GM19025 (cell line): ENCODE measurements at regions not wholly inside any gene's neighbourhood (a gene's known extent, or its start where the extent isn't known, plus 50 kb on each side); places are given as distances from the start of the nearest gene placed in this dataset.

Experiments
- ATAC-seq: cut with Tn5 transposase; IDR thresholded peaks from one replicate; pipeline ENCODE4 v1.9.1; 2021; ENCODE audit warnings: mild to moderate bottlenecking, low read depth, moderate library complexity; ENCODE audit not compliant: unreplicated experiment

DNA sequence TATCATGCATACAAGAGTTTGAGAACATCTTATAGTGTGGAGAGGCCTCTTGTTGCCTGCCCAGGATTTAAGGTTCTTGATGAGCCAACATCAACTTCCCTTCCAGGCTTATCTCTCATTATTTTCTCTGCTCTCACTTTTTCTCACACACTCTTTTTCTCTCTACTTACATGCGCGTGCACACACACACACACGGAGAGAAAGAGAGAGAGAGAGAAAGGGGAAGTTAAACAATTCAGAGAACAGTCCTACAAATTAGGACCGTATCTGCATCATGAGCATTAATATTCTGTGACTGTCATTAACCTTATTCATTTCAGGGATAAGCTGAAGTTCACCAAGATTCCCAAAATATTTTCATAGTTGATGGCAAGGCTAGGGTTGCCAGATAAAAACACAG is 269.0 kb downstream of the ZNF621 start:
- ATAC-seq = no peak

DNA sequence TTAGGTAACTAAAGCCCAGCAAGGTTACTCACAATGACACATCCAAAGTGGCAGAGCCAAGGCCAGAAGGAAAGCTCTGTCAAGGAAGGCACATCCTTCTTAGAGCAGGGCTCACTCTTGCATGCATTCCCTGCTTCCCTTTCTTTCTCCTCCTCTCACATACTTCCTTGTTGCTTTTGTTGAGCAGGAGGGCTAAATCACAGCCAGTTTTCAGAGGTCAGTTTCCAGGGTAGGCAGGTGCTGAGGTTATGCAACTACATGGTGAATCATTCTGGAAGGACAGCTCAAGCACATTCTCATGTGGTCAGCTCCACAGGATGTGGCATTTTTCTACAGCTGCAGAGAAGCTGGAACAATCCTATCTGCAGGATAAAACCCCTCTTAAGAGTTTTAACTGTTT is 275.6 kb downstream of the ZNF621 start:
- no peak for ATAC-seq

DNA sequence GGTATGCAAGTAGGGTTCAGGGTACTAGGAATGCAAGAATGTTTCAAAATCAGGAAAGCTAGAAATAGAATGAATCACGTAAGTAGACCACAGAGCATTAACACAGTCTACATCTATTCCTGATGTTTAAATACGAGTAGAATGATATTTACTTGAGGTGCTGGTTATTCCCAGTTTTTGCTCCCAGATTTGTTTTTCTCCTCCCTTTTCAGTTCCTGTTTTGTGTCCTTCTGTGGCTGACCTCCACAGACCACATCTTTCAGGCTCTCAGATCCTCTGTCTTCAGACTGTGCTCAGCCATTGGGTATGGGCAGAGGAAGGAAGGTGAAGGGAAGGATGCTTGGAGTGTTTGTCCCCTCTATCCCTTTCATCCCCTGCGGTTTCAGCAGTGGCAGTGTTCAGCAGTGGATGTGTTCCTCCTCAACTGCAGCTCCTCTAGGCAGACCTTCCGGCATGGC is 276.6 kb downstream of the ZNF621 start:
- ATAC-seq = no peak

GRCh38 chr3:40803311-40803710 is 278.6 kb downstream of the ZNF621 start:
- no peak for ATAC-seq

DNA sequence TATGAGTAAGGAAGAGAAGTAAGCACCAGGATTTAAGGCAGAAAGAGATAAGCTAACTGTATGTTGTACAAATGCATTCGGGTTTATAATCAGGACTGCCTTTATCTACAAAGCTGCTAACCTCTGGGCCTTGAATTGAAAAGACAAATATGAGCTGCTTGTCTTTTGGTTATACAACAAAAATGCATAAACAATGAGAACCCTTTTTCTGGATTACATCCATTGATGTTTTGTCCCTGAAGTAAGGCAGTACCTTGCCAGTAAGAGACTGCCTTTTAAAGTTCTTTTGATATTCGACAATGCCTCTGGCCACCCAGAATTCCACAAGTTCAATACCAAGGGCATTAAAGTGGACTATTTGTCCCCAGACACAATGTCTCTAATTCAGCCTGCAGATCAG is 280.7 kb downstream of the ZNF621 start:
- no peak for ATAC-seq

GRCh38 chr3:40810813-40811212 is 286.1 kb downstream of the ZNF621 start:
- no peak for ATAC-seq

- ATAC-seq = no peak
Observed at GRCh38 chr3:40817017-40817416, 292.3 kb downstream of the ZNF621 start.

DNA sequence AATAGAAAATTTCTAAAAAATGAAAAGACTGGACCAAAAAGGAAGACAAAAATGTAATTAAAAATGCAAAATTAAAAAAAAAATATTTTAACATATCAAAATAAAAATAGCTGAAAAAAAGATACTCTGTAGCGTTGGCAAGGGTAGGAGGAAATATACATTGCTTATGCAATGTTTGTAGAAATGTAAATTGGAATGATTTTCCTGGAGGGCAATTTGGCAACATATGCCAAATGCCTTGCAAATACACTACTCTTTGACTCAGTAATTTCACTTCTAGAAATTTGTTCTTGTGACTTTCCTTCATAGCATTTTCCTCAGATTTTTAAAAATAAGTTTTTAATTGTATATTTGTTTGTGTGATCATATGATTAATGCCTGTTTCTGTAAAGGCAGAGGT is 296.6 kb downstream of the ZNF621 start:
- no peak for ATAC-seq

DNA sequence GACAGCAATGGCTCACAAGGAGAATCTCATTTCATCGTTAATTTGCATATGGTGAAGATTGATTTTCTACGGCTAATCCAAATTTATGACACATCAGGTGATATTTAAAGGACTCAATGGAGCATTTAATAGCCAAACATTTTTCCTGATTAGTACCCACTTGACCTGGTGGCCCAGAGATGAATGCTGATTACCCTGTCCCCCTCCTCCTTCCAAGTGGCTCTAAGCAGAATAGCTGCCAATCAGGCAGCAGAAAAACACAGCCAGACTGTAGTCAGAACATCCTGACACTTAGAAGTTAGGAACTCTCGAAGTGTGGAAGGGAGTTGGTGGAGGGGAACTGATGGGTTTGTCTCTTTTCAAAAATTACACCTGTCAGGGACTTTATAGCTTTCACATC is 302.5 kb downstream of the ZNF621 start:
- no peak for ATAC-seq

- no peak for ATAC-seq
Observed at GRCh38 chr3:40827942-40828688, 303.4 kb downstream of the ZNF621 start.

GRCh38 chr3:40828741-40829415 is 304.1 kb downstream of the ZNF621 start:
- no peak for ATAC-seq

GRCh38 chr3:40829876-40830275 is 305.1 kb downstream of the ZNF621 start:
- no peak for ATAC-seq

DNA sequence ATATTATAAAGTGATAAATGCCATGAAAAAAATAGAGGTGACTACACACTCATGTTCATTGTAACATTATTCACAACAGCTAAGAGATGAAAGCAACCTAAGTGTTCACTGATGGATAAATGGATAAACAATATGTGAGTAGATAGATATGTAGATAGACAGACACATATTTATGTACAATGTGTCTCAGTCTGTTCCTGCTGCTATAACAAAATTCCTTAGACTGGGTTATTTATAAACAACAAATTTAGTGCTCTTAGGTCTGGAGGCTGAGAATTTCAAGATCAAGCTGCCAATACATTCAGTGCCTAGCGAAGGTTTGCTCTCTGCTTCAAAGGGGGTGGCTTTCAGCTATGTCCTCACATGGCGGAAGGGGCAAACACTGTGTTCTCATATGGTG is 312.5 kb downstream of the ZNF621 start:
- no peak for ATAC-seq

- ATAC-seq = no peak
Observed at GRCh38 chr3:40841131-40841530, 316.4 kb downstream of the ZNF621 start.

DNA sequence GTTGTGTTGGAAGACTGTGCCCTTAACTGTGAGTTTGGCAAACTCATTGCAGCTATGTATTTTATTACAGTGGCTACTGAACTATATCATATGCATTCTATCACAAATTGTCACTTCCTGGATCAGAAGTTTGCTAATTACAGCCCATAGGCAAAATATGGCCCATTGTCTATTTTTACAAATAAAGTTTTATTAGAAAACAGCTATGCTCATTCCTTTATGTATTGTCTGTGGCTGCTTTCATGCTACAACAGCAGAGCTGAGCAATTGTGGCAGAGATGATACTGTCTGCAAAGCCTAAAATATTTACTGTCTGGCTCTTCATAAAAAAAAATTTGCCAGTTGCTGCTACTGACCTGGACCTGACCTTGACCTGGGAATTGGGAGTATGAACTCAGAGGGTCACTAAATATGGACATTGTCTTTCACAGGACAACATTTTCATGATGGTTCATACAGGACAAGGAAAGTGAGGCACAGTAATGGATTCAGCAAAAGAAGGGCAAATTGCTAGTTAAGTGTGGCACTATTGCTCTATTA is 316.9 kb downstream of the ZNF621 start:
- no peak for ATAC-seq

- ATAC-seq = no peak
Observed at GRCh38 chr3:40842714-40843113, 318.0 kb downstream of the ZNF621 start.

GRCh38 chr3:40843208-40843624 is 318.5 kb downstream of the ZNF621 start:
- ATAC-seq = no peak

GRCh38 chr3:40843851-40844548 is 319.2 kb downstream of the ZNF621 start:
- ATAC-seq = no peak

DNA sequence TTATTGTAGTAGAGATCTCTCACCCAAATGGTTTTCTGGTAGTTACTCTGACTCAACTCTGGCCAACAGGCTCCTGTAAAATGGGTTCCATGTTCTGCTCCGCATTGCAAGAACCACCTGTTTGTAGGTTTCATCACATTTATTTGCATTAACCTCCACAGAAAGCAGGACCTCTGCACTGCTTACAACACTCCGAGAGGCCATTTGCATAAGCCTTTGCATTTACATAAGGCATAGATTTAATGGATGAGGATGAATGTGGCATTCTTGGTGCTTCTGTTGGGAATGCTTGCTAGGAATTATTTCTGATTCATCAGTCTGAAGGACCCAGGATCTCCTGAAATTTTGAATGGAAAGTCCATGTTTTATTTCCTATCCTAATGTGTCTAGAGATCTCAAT is 320.1 kb downstream of the ZNF621 start:
- ATAC-seq = no peak

- ATAC-seq = no peak
Observed at GRCh38 chr3:40845447-40845846, 320.7 kb downstream of the ZNF621 start.

DNA sequence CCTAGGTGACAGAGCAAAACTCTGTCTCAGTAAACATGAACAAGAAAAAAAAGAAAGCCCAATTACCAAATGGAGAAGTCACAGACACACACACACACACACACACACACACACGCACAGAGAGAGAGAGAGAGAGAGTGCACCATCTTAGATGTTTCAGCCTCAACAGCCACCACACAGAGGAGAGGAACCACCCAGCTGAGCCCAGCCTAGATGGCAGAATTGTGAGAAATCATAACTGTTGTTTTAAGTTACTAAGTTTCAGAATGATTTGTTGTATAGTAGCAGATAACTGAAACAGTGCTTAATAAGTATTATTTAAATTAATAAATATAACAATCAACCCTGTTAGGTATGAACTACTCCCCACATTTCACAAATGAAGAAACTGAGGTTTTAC is 321.2 kb downstream of the ZNF621 start:
- no peak for ATAC-seq
